Liver (tissue), 8 donors: ENCODE measurements at regions not wholly inside any gene's neighbourhood (a gene's known extent, or its start where the extent isn't known, plus 50 kb on each side); places are given as distances from the start of the nearest gene placed in this dataset.

Experiments used
- DNase-seq: peaks from one replicate; pipeline ENCODE4 v3.0.0-alpha.2; 2017; ENCODE audit warnings: low spot score
- H3K27ac ChIP-seq, 2 donors: one replicate each; pipeline ENCODE4 v1.7.0; 2013; ENCODE audit warnings: inconsistent platforms in 2 of 2, low read length in 2 of 2, control low read depth in 1 of 2, low read depth in 1 of 2, mild to moderate bottlenecking in 1 of 2
- H3K27me3 ChIP-seq, 4 donors: one replicate each; pipeline versions ENCODE4 v1.6.1 to v1.7.0; 2013; ENCODE audit warnings: low read length in 3 of 4, inconsistent platforms in 1 of 4, mild to moderate bottlenecking in 1 of 4, moderate library complexity in 1 of 4; ENCODE audit not compliant: control insufficient read depth in 4 of 4, insufficient read depth in 4 of 4
- H3K36me3 ChIP-seq, 4 donors: one replicate each; pipeline versions ENCODE4 v1.6.1 to v1.7.0; 2013; ENCODE audit warnings: low read length in 3 of 4, mild to moderate bottlenecking in 3 of 4, low read depth in 1 of 4, moderate library complexity in 1 of 4; ENCODE audit not compliant: control insufficient read depth in 4 of 4, insufficient read depth in 3 of 4
- H3K4me1 ChIP-seq, 4 donors: one replicate each; pipeline versions ENCODE4 v1.6.1 to v1.7.0; 2013; ENCODE audit warnings: low read length in 3 of 4, mild to moderate bottlenecking in 3 of 4, moderate library complexity in 1 of 4; ENCODE audit not compliant: control insufficient read depth in 4 of 4, insufficient read depth in 4 of 4
- H3K4me3 ChIP-seq, 3 donors: one replicate each; pipeline versions ENCODE4 v1.6.1 to v1.7.0; 2013; ENCODE audit warnings: low read length in 3 of 3, control low read depth in 1 of 3, low read depth in 1 of 3, mild to moderate bottlenecking in 1 of 3
- H3K9ac ChIP-seq, 2 donors: one replicate each; pipeline ENCODE4 v1.7.0; 2013; ENCODE audit warnings: low read length in 2 of 2, mild to moderate bottlenecking in 2 of 2, moderate library complexity in 2 of 2, control low read depth in 1 of 2, low read depth in 1 of 2
- H3K9me3 ChIP-seq, 4 donors: one replicate each; pipeline versions ENCODE4 v1.6.1 to v1.7.0; 2013; ENCODE audit warnings: low read length in 3 of 4; ENCODE audit not compliant: control insufficient read depth in 4 of 4
- EGR1 ChIP-seq, 2 donors: IDR thresholded peaks; 2 replicates each; pipeline ENCODE4 v1.6.1; 2016 to 2018; ENCODE audit warnings: antibody characterized with exemption in 2 of 2, low read depth in 2 of 2
- FOXA1 ChIP-seq: IDR thresholded peaks from 2 replicates; pipeline ENCODE4 v1.6.1; 2016; ENCODE audit warnings: antibody characterized with exemption
- FOXA2 ChIP-seq: IDR thresholded peaks from 2 replicates; pipeline ENCODE4 v1.6.1; 2016; ENCODE audit warnings: antibody characterized with exemption
- HNF4A ChIP-seq, 2 donors: conservative IDR thresholded peaks; 2 replicates each; pipeline ENCODE4 v1.6.1; 2016; ENCODE audit warnings: antibody characterized with exemption in 2 of 2, mild to moderate bottlenecking in 2 of 2
- HNF4G ChIP-seq: IDR thresholded peaks from 2 replicates; pipeline ENCODE4 v1.6.1; 2016; ENCODE audit warnings: antibody characterized with exemption
- NR2F2 ChIP-seq: IDR thresholded peaks from 2 replicates; pipeline ENCODE4 v1.6.1; 2016; ENCODE audit warnings: antibody characterized with exemption
- RAD21 ChIP-seq, 2 donors: IDR thresholded peaks; 2 replicates each; pipeline ENCODE4 v1.6.1; 2016; ENCODE audit warnings: antibody characterized with exemption in 2 of 2, mild to moderate bottlenecking in 2 of 2
- RXRA ChIP-seq, 2 donors: IDR thresholded peaks; 2 replicates each; pipeline ENCODE4 v1.6.1; 2017 to 2018; ENCODE audit warnings: antibody characterized with exemption in 2 of 2, mild to moderate bottlenecking in 1 of 2
- SP1 ChIP-seq: IDR thresholded peaks from 2 replicates; pipeline ENCODE4 v1.6.1; 2018; ENCODE audit warnings: antibody characterized with exemption, mild to moderate bottlenecking
- TAF1 ChIP-seq: conservative IDR thresholded peaks from 2 replicates; pipeline ENCODE4 v1.6.1; 2016; ENCODE audit warnings: antibody characterized with exemption, mild to moderate bottlenecking
- YY1 ChIP-seq: IDR thresholded peaks from 2 replicates; pipeline ENCODE4 v1.6.1; 2016; ENCODE audit warnings: antibody characterized with exemption, mild to moderate bottlenecking
- WGBS: extraction: QIAGEN DNeasy Blood & Tissue Kit; methylation state at CpG from one replicate; pipeline ENCODE4 v1.1.7; 2013; 5-methylcytosine and 5-hydroxymethylcytosine counted together
- TF ChIP-seq, protein P1 (sequence below): fragments of 150-350 bp; IDR thresholded peaks from 2 replicates; pipeline ENCODE4 v1.5.1; 2017; ENCODE audit warnings: improper control_type of control experiment, low read depth, low read length; ENCODE audit not compliant: missing input control
- TF ChIP-seq, protein P2 (sequence below): IDR thresholded peaks from 2 replicates; pipeline ENCODE4 v1.6.1; 2016; ENCODE audit warnings: antibody characterized with exemption
- TF ChIP-seq, protein P3 (sequence below): IDR thresholded peaks from 2 replicates; pipeline ENCODE4 v1.6.1; 2016; ENCODE audit warnings: antibody characterized with exemption
- donor health status: healthy.
- donor health status: healthy.
- donor health status: healthy.
- donor health status: healthy.
- donor health status: healthy.

DNA sequence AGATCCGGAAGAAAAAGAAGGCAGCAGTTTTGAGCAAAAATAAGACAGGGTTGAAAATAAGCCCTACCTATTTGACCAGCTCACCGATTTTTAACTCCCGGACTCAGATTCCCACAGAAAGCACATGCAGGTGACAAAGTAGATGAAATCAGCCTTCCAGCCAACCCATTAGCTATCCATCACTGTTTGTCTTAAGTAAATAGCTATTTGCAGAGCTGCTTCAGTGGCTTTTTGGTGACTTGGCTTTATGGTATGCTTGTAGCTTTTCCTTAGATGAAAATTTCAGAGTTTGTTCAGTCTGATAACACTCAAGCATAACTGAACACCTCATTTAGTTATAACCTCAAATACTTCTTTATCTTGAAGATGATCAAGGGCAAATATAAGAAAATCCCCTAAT, 192.6 kb downstream of the HIPK3 start (continued):
- TF ChIP-seq, protein P1, sequence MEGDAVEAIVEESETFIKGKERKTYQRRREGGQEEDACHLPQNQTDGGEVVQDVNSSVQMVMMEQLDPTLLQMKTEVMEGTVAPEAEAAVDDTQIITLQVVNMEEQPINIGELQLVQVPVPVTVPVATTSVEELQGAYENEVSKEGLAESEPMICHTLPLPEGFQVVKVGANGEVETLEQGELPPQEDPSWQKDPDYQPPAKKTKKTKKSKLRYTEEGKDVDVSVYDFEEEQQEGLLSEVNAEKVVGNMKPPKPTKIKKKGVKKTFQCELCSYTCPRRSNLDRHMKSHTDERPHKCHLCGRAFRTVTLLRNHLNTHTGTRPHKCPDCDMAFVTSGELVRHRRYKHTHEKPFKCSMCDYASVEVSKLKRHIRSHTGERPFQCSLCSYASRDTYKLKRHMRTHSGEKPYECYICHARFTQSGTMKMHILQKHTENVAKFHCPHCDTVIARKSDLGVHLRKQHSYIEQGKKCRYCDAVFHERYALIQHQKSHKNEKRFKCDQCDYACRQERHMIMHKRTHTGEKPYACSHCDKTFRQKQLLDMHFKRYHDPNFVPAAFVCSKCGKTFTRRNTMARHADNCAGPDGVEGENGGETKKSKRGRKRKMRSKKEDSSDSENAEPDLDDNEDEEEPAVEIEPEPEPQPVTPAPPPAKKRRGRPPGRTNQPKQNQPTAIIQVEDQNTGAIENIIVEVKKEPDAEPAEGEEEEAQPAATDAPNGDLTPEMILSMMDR, result no peak
- TF ChIP-seq FOXA1, result no peak
- TF ChIP-seq, protein P2, sequence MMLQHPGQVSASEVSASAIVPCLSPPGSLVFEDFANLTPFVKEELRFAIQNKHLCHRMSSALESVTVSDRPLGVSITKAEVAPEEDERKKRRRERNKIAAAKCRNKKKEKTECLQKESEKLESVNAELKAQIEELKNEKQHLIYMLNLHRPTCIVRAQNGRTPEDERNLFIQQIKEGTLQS, result no peak

DNA sequence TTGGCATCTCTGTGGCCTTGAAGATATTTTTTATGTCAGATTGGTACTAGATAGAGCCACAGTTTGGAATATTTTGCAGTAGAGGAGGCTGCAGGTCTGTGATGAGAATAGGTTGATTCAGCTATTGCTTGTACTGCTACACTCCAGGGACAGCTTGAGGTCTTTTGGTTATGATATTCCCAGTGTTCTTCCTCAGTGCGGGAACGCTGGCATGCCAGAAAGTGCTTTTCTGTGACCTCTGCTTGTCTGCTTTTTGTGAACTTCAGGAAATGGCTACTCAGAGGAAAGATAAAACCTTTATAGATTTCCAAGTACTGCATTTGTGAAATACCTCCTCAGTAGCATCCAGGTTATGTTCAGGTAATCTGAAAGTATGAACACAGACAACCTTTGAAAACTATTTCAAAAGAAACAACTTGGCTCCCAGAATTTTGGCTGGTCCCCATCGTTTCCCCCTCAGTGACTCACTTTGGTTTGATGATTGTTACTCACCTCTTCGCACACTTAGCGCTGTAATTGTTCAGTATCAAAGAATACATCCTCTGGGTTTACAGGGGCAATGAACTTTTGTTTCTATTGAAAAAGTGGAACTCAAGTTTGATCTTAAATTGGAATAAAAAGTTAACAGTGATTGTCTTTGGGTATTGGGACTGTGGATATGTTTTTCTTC, 191.4 kb downstream of the HIPK3 start:
- Histone ChIP-seq H3K4me1 (no peaks in the 10 kb centered on the region), H3K9ac (no peak overlapping the region), H3K4me3 (no peak overlapping the region), H3K27ac (no peak overlapping the region), H3K36me3 (no peaks in the 10 kb centered on the region), H3K27me3 (peaks cover 0 to 8% (median 0%) of the 10 kb centered on the region in 4 donors), H3K9me3 (no peaks in the 10 kb centered on the region)
- WGBS, result 76% methylated on average over 5 of the region's 5 CpGs
- TF ChIP-seq, protein P3, sequence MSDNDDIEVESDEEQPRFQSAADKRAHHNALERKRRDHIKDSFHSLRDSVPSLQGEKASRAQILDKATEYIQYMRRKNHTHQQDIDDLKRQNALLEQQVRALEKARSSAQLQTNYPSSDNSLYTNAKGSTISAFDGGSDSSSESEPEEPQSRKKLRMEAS, result no peak
- TF ChIP-seq FOXA2, result no peak
- TF ChIP-seq SP1, result no peak
- no peak for TF ChIP-seq HNF4G
- TF ChIP-seq HNF4A (conservative IDR thresholded peaks at IDR 0.05), result no peak
- TF ChIP-seq RAD21 (IDR thresholded peaks at IDR 0.05), result no peak
- TF ChIP-seq FOXA1, result no peak
- TF ChIP-seq NR2F2, result no peak
- no peak for DNase-seq

DNA sequence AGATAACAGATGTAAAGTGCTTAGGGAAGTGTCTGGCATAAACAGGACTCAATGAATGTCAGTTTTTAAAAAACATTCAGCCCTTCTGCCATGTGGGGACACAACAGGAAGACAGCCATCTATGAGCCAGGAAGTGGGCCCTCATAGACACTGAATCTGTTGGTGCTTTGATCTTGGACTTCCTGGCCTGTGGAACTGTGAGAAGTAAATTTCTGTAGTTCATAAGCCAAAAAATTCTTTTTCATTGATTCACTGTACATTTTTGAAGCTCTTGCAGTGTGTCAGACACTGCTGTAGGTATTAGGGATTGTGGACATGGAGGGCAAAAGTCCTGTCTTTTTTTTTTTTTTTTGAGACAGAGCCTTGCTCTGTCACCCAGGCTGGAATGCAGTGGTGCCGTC, 188.6 kb downstream of the HIPK3 start:
- no peak for DNase-seq
- WGBS, result 74% methylated on average over 1 of the region's 1 CpG
- Histone ChIP-seq H3K9ac (no peak overlapping the region), H3K4me1 (no peaks in the 10 kb centered on the region), H3K27me3 (peaks cover 0 to 2% (median 0%) of the 10 kb centered on the region in 4 donors), H3K4me3 (no peak overlapping the region), H3K27ac (no peak overlapping the region), H3K9me3 (no peaks in the 10 kb centered on the region), H3K36me3 (no peaks in the 10 kb centered on the region)
- TF ChIP-seq RAD21 (IDR thresholded peaks at IDR 0.05), result no peak
- TF ChIP-seq FOXA2, result no peak
- TF ChIP-seq SP1, result no peak
- no peak for TF ChIP-seq YY1
- TF ChIP-seq NR2F2, result no peak
- TF ChIP-seq TAF1, result no peak
- TF ChIP-seq EGR1 (IDR thresholded peaks at IDR 0.05; ENCODE audit: low read depth in 2 of 2), result no peak
- TF ChIP-seq HNF4G, result no peak
- TF ChIP-seq, protein P2, result no peak
- TF ChIP-seq RXRA (IDR thresholded peaks at IDR 0.05), result no peak
- TF ChIP-seq, protein P1, result no peak
- TF ChIP-seq, protein P3, result no peak
- TF ChIP-seq HNF4A (conservative IDR thresholded peaks at IDR 0.05), result no peak
